ENCODE measurements at regions not wholly inside any gene's neighbourhood (a gene's known extent, or its start where the extent isn't known, plus 50 kb on each side); places are given as distances from the start of the nearest gene placed in this dataset.
"Not testable (repeated sequence)": the region's sequence is repeated elsewhere in the genome, so short reads cannot be mapped to it uniquely, and the experiment has no call there.

GRCh38 chr4:31015123-31015522 is 295.0 kb downstream of the PCDH7 start:
- no peak for FAIRE-seq
- no peak for TF ChIP-seq POLR2A (IDR thresholded peaks at IDR 0.05; ENCODE audit: low read depth, low read length)
- DNase-seq (ENCODE audit: insufficient read length, low spot score) = no peak

- TF ChIP-seq POLR2A (IDR thresholded peaks at IDR 0.05; ENCODE audit: low read depth, low read length) = no peak
- FAIRE-seq (no peak), DNase-seq (ENCODE audit: insufficient read length, low spot score) (no peak)
These were observed 296.3 kb downstream of the PCDH7 start for GRCh38 chr4:31016322-31017061.

GRCh38 chr4:31020363-31020762 is 300.2 kb downstream of the PCDH7 start:
- TF ChIP-seq POLR2A (IDR thresholded peaks at IDR 0.05; ENCODE audit: low read depth, low read length) = no peak
- FAIRE-seq = no peak
- DNase-seq (ENCODE audit: insufficient read length, low spot score) = no peak

GRCh38 chr4:31021008-31021407 is 300.8 kb downstream of the PCDH7 start:
- no peak for TF ChIP-seq POLR2A (IDR thresholded peaks at IDR 0.05; ENCODE audit: low read depth, low read length)
- DNase-seq (ENCODE audit: insufficient read length, low spot score) (no peak), FAIRE-seq (no peak)

- TF ChIP-seq POLR2A (IDR thresholded peaks at IDR 0.05; ENCODE audit: low read depth, low read length) = no peak
- DNase-seq (ENCODE audit: insufficient read length, low spot score) (no peak), FAIRE-seq (no peak)
These were observed 302.5 kb downstream of the PCDH7 start for GRCh38 chr4:31022702-31023101.

- no peak for FAIRE-seq
- DNase-seq (ENCODE audit: insufficient read length, low spot score) = no peak
- no peak for TF ChIP-seq POLR2A (IDR thresholded peaks at IDR 0.05; ENCODE audit: low read depth, low read length)
These were observed 302.9 kb downstream of the PCDH7 start for GRCh38 chr4:31023109-31023508.

- FAIRE-seq (no peak), DNase-seq (ENCODE audit: insufficient read length, low spot score) (no peak)
- no peak for TF ChIP-seq POLR2A (IDR thresholded peaks at IDR 0.05; ENCODE audit: low read depth, low read length)
These were observed 303.6 kb downstream of the PCDH7 start for GRCh38 chr4:31023742-31024141.

GRCh38 chr4:31024781-31025180 is 304.6 kb downstream of the PCDH7 start:
- DNase-seq (ENCODE audit: insufficient read length, low spot score); FAIRE-seq: not testable (repeated sequence)

GRCh38 chr4:31026256-31026655 is 306.1 kb downstream of the PCDH7 start:
- DNase-seq (ENCODE audit: insufficient read length, low spot score) (no peak), FAIRE-seq (no peak)
- no peak for TF ChIP-seq POLR2A (IDR thresholded peaks at IDR 0.05; ENCODE audit: low read depth, low read length)

GRCh38 chr4:31034550-31034949 is 314.4 kb downstream of the PCDH7 start:
- FAIRE-seq = no peak
- no peak for DNase-seq (ENCODE audit: insufficient read length, low spot score)
- no peak for TF ChIP-seq POLR2A (IDR thresholded peaks at IDR 0.05; ENCODE audit: low read depth, low read length)

- DNase-seq (ENCODE audit: insufficient read length, low spot score) (no peak), FAIRE-seq (no peak)
- no peak for TF ChIP-seq POLR2A (IDR thresholded peaks at IDR 0.05; ENCODE audit: low read depth, low read length)
These were observed 315.6 kb downstream of the PCDH7 start for GRCh38 chr4:31035761-31036160.

- TF ChIP-seq POLR2A (IDR thresholded peaks at IDR 0.05; ENCODE audit: low read depth, low read length) = no peak
- FAIRE-seq (no peak), DNase-seq (ENCODE audit: insufficient read length, low spot score) (no peak)
These were observed 317.5 kb downstream of the PCDH7 start for GRCh38 chr4:31037703-31038102.

GRCh38 chr4:31039382-31039781 is 319.2 kb downstream of the PCDH7 start:
- FAIRE-seq (no peak), DNase-seq (ENCODE audit: insufficient read length, low spot score) (no peak)
- TF ChIP-seq POLR2A (IDR thresholded peaks at IDR 0.05; ENCODE audit: low read depth, low read length) = no peak

GRCh38 chr4:31040106-31040505 is 319.9 kb downstream of the PCDH7 start:
- DNase-seq (ENCODE audit: insufficient read length, low spot score) (no peak), FAIRE-seq (no peak)
- no peak for TF ChIP-seq POLR2A (IDR thresholded peaks at IDR 0.05; ENCODE audit: low read depth, low read length)

GRCh38 chr4:31041385-31041784 is 321.2 kb downstream of the PCDH7 start:
- no peak for DNase-seq (ENCODE audit: insufficient read length, low spot score)
- TF ChIP-seq POLR2A (IDR thresholded peaks at IDR 0.05; ENCODE audit: low read depth, low read length) = no peak
- FAIRE-seq = no peak

GRCh38 chr4:31041853-31042252 is 321.7 kb downstream of the PCDH7 start:
- no peak for DNase-seq (ENCODE audit: insufficient read length, low spot score)
- no peak for TF ChIP-seq POLR2A (IDR thresholded peaks at IDR 0.05; ENCODE audit: low read depth, low read length)

More at GRCh38 chr4:31041853-31042252, 321.7 kb downstream of the PCDH7 start:
- no peak for FAIRE-seq

Data from H54 (cell line).